Astrocyte of the hippocampus (primary cell): ENCODE measurements at regions not wholly inside any gene's neighbourhood (a gene's known extent, or its start where the extent isn't known, plus 50 kb on each side); places are given as distances from the start of the nearest gene placed in this dataset.

ENCODE experiments used
- DNase-seq: peaks from one replicate; pipeline ENCODE4 v3.0.0; 2011; ENCODE audit warnings: low read depth, low spot score

DNA sequence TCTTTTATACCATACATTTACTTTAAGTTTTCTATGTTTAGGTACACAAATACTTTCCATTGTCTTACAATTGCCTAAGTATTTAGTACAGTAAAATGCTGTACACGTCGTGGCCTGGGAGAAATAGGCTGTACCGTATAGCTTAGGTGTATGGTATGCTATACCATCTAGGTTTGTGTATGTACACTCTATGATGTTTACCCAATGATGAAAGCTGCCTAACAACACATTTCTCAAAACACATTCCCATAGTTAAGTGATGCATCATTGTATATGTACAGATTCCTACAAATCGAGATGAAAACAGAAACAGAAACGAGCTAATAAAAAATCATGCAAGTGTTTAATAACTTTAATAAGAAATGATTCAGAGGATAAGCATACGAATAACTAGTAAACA, 51.6 kb downstream of the SPANXA2 start:
- DNase-seq, result no peak

DNA sequence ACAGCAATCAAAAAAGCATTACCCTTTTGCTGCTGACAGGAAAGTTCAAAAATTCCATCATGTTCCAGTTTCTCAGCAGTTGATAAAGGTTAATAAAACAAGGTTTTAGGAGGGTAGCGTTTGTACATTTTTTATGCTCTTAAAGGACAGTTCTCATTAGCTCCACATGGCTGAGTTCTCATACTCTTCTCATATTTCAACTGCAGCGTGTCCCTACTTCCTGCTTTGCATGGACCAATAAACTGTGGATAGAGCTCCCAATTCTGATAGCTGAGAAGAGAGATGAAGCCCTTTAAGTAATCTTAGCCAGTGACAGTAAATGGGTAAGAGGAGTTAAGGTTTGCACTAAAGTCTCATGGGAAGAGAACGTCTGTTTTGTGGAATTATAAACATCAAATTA, 53.5 kb downstream of the SPANXA2 start:
- DNase-seq, result peak; percentile 2
